HAP-1 (cell line): ENCODE measurements at regions not wholly inside any gene's neighbourhood (a gene's known extent, or its start where the extent isn't known, plus 50 kb on each side); places are given as distances from the start of the nearest gene placed in this dataset.
"Not testable (repeated sequence)": the region's sequence is repeated elsewhere in the genome, so short reads cannot be mapped to it uniquely, and the experiment has no call there.

ENCODE experiments used
- DNase-seq, 2 experiments: peaks; one replicate each; pipeline ENCODE4 v3.0.0-alpha.2; 2016 to 2020; ENCODE audit warnings: low spot score in 2 of 2
- H3K27me3 ChIP-seq: fragments of 250-450 bp; sonication (Bioruptor Pico); 2 replicates; pipeline ENCODE4 v1.5.1; 2020; ENCODE audit warnings: low read depth, mild to moderate bottlenecking, moderate library complexity
- H3K36me3 ChIP-seq: fragments of 250-450 bp; sonication (Bioruptor Pico); replicated peaks from 2 replicates; pipeline ENCODE4 v1.5.1; 2020; ENCODE audit warnings: mild to moderate bottlenecking
- H3K4me1 ChIP-seq: fragments of 250-450 bp; sonication (Bioruptor Pico); 2 replicates; pipeline ENCODE4 v1.5.1; 2020; ENCODE audit warnings: mild to moderate bottlenecking
- H3K4me3 ChIP-seq: fragments of 250-450 bp; sonication (Bioruptor Pico); 2 replicates; pipeline ENCODE4 v1.5.1; 2020; ENCODE audit warnings: mild to moderate bottlenecking, moderate library complexity
- H3K9me3 ChIP-seq: fragments of 250-450 bp; sonication (Bioruptor Pico); 2 replicates; pipeline ENCODE4 v1.5.1; 2020; ENCODE audit warnings: mild to moderate bottlenecking, moderate library complexity
- in situ Hi-C: fragments of 300-500 bp; cut with MboI; formaldehyde crosslinking; loops from 3 replicates; pipeline ENCODE4 v1.14.3; 2020; ENCODE audit warnings: low sequenced_read_pairs, inconsistent platforms, mixed read lengths

- in situ Hi-C loops: no loop called here
These were observed 388.7 kb downstream of the RPS6KC1 start for GRCh38 chr1:213439703-213440102.

GRCh38 chr1:213440766-213441165 lies 389.7 kb downstream of the RPS6KC1 start:
- Histone ChIP-seq H3K9me3 (no peaks in the 10 kb centered on the region), H3K27me3 (no peaks in the 10 kb centered on the region), H3K36me3 (no peaks in the 10 kb centered on the region), H3K4me1 (no peaks in the 10 kb centered on the region), H3K4me3 (no peak overlapping the region)
- in situ Hi-C loops: no loop called here
- no peak for DNase-seq

More at GRCh38 chr1:213439703-213440102, 388.7 kb downstream of the RPS6KC1 start:
- H3K36me3 ChIP-seq: no peaks in the 10 kb centered on the region
- no peak for DNase-seq
- H3K4me3 ChIP-seq: no peak overlapping the region
- no peaks in the 10 kb centered on the region for H3K9me3 ChIP-seq
- H3K4me1 ChIP-seq: no peaks in the 10 kb centered on the region
- H3K27me3 ChIP-seq: no peaks in the 10 kb centered on the region

- DNase-seq: no peak
- H3K9me3 ChIP-seq: no peaks in the 10 kb centered on the region
These were observed 392.4 kb downstream of the RPS6KC1 start for GRCh38 chr1:213443415-213443814.

GRCh38 chr1:213444224-213444623 lies 393.2 kb downstream of the RPS6KC1 start:
- in situ Hi-C loops: no loop called here
- Histone ChIP-seq H3K4me3 (no peak overlapping the region), H3K4me1 (no peaks in the 10 kb centered on the region), H3K27me3 (no peaks in the 10 kb centered on the region), H3K9me3 (no peaks in the 10 kb centered on the region), H3K36me3 (no peaks in the 10 kb centered on the region)
- DNase-seq: no peak

More at GRCh38 chr1:213443415-213443814, 392.4 kb downstream of the RPS6KC1 start:
- Histone ChIP-seq H3K27me3 (no peaks in the 10 kb centered on the region), H3K4me3 (no peak overlapping the region), H3K36me3 (no peaks in the 10 kb centered on the region), H3K4me1 (no peaks in the 10 kb centered on the region)
- in situ Hi-C loops: no loop called here

- Histone ChIP-seq H3K9me3 (no peaks in the 10 kb centered on the region), H3K36me3 (no peaks in the 10 kb centered on the region), H3K4me3 (no peak overlapping the region), H3K27me3 (no peaks in the 10 kb centered on the region), H3K4me1 (no peaks in the 10 kb centered on the region)
- in situ Hi-C loops: no loop called here
- DNase-seq: no peak
These were observed 395.5 kb downstream of the RPS6KC1 start for GRCh38 chr1:213446496-213446895.

GRCh38 chr1:213448360-213448759 lies 397.3 kb downstream of the RPS6KC1 start:
- in situ Hi-C loops: no loop called here
- Histone ChIP-seq H3K4me1 (no peaks in the 10 kb centered on the region), H3K9me3 (no peaks in the 10 kb centered on the region), H3K27me3 (no peaks in the 10 kb centered on the region), H3K4me3 (no peak overlapping the region), H3K36me3 (no peaks in the 10 kb centered on the region)
- DNase-seq: no peak

- in situ Hi-C loops: no loop called here
These were observed 397.7 kb downstream of the RPS6KC1 start for GRCh38 chr1:213448776-213449175.

GRCh38 chr1:213452501-213452900 lies 401.5 kb downstream of the RPS6KC1 start:
- Histone ChIP-seq H3K4me3 (no peak overlapping the region), H3K4me1 (no peaks in the 10 kb centered on the region), H3K27me3 (no peaks in the 10 kb centered on the region), H3K9me3 (no peaks in the 10 kb centered on the region; the same call in 1 of the 2 replicates), H3K36me3 (no peaks in the 10 kb centered on the region)
- in situ Hi-C loops: no loop called here
- DNase-seq: no peak

More at GRCh38 chr1:213448776-213449175, 397.7 kb downstream of the RPS6KC1 start:
- Histone ChIP-seq H3K9me3 (no peaks in the 10 kb centered on the region), H3K27me3 (no peaks in the 10 kb centered on the region), H3K36me3 (no peaks in the 10 kb centered on the region), H3K4me1 (no peaks in the 10 kb centered on the region), H3K4me3 (no peak overlapping the region)
- DNase-seq: no peak

GRCh38 chr1:213457186-213457585 lies 406.1 kb downstream of the RPS6KC1 start:
- H3K27me3 ChIP-seq: 0 out of 2 replicates have a peak, but pooled peaks cover 5% of the 10 kb centered on the region
- DNase-seq: no peak
- H3K4me3 ChIP-seq: no peak overlapping the region
- H3K4me1 ChIP-seq: no peaks in the 10 kb centered on the region
- H3K36me3 ChIP-seq: no peaks in the 10 kb centered on the region
- in situ Hi-C loops: no loop called here
- no peaks in the 10 kb centered on the region; the same call in 1 of the 2 replicates for H3K9me3 ChIP-seq

GRCh38 chr1:213457733-213458132 lies 406.7 kb downstream of the RPS6KC1 start:
- no peaks in the 10 kb centered on the region for H3K36me3 ChIP-seq
- in situ Hi-C loops: no loop called here
- DNase-seq: no peak

GRCh38 chr1:213462374-213462773 lies 411.3 kb downstream of the RPS6KC1 start:
- H3K9me3 ChIP-seq, H3K27me3 ChIP-seq, H3K36me3 ChIP-seq, in situ Hi-C loops, DNase-seq, H3K4me1 ChIP-seq, H3K4me3 ChIP-seq: not testable (repeated sequence)

More at GRCh38 chr1:213457733-213458132, 406.7 kb downstream of the RPS6KC1 start:
- Histone ChIP-seq H3K4me1 (no peaks in the 10 kb centered on the region), H3K9me3 (no peaks in the 10 kb centered on the region; the same call in 1 of the 2 replicates), H3K27me3 (0 out of 2 replicates have a peak, but pooled peaks cover 5% of the 10 kb centered on the region), H3K4me3 (no peak overlapping the region)

- no peaks in the 10 kb centered on the region for H3K9me3 ChIP-seq
- 0 out of 2 replicates have a peak, but pooled peaks cover 4% of the 10 kb centered on the region for H3K27me3 ChIP-seq
- in situ Hi-C loops: no loop called here
- DNase-seq: no peak
- no peaks in the 10 kb centered on the region for H3K4me1 ChIP-seq
- no peak overlapping the region for H3K4me3 ChIP-seq
- no peaks in the 10 kb centered on the region for H3K36me3 ChIP-seq
These were observed 413.9 kb downstream of the RPS6KC1 start for GRCh38 chr1:213464786-213465460.

GRCh38 chr1:213466541-213466940 lies 415.5 kb downstream of the RPS6KC1 start:
- 0 out of 2 replicates have a peak, but pooled peaks cover 4% of the 10 kb centered on the region for H3K27me3 ChIP-seq
- H3K36me3 ChIP-seq: no peaks in the 10 kb centered on the region
- no peak for DNase-seq
- H3K4me3 ChIP-seq: no peak overlapping the region
- H3K9me3 ChIP-seq: no peaks in the 10 kb centered on the region
- in situ Hi-C loops: no loop called here
- no peaks in the 10 kb centered on the region for H3K4me1 ChIP-seq

GRCh38 chr1:213474054-213474453 lies 423.0 kb downstream of the RPS6KC1 start:
- H3K9me3 ChIP-seq: no peaks in the 10 kb centered on the region
- no peaks in the 10 kb centered on the region for H3K27me3 ChIP-seq
- in situ Hi-C loops: no loop called here
- no peaks in the 10 kb centered on the region for H3K36me3 ChIP-seq
- DNase-seq: no peak
- H3K4me1 ChIP-seq: no peaks in the 10 kb centered on the region
- H3K4me3 ChIP-seq: no peak overlapping the region
